EH (cell line): ENCODE measurements at regions not wholly inside any gene's neighbourhood (a gene's known extent, or its start where the extent isn't known, plus 50 kb on each side); places are given as distances from the start of the nearest gene placed in this dataset.
A peak's percentile ranks its signal among the peaks of the same experiment; 100 is the strongest.

Source experiments
- DNase-seq: peaks from one replicate; pipeline ENCODE4 v3.0.0-alpha.2; 2015; ENCODE audit warnings: low read depth

DNA sequence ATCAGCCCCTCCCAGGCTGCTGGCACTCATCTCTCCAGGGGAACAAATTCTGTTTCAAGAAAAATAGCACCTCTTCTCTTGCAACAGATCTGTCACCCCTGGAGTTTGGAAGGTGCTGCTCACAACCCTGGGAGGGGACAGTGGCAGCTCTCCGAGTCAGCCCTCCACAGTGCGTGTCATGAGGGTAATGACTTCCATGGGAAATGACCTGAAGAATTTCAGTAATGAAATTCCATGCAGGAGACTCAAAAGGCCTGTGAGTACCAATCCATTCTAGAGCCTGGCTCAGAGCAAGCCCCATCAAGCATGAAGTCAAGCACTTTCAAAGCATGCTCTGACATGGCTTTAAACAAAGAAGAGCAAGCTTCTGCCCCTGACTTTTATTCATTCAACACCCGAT lies 276.3 kb upstream of the PARD3B start:
- DNase-seq: peak; percentile 13

DNA sequence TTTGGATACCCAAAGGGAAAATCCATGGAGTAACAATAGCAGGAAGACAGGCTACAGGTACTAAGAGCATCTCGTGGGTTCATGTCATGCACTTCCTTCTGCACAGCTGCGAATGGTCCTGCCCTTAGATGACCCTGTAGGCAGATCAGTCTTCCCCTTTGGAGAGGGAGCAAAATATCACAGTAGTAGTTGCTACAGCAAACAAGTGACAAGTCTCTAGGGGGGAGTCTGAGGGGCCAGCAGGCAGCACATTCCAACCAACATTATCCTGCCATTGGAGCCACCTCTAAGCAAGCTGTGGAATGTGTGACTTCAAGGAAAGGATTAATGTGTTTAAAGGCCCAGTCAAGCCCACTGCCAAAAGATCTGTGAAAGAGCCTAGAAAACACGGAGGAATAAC lies 273.2 kb upstream of the PARD3B start:
- DNase-seq: no peak

DNA sequence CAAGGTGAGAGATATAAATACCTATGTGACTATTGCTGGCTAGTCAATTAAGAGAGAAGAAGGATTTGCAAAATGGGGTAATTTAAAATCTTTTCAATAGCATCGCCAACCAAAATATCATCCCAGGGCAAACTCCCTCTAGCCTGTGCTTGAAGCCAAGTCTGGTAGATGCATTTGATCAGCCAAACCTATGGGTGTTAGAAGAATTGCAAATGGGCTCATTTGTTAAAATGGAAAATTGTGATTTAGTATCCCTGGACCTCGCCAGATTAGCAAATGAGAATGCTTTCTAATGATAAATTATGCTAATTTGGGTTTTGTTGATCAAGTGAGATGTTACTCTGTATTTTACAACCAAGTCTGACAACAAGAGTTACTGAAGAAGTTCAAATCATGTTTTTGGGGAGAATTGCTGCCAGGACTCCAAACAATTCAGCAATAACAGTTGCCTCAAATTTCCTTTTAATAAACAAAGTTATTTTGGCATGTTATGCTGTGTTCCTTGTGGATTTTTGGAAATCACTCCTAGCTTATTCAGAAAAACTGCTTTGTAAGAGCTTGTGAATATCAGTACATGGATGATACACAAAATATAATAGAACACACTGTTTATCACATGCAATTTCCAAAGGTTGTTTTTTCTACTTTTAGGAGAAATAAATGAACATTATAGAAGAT lies 272.5 kb upstream of the PARD3B start:
- no peak for DNase-seq

DNA sequence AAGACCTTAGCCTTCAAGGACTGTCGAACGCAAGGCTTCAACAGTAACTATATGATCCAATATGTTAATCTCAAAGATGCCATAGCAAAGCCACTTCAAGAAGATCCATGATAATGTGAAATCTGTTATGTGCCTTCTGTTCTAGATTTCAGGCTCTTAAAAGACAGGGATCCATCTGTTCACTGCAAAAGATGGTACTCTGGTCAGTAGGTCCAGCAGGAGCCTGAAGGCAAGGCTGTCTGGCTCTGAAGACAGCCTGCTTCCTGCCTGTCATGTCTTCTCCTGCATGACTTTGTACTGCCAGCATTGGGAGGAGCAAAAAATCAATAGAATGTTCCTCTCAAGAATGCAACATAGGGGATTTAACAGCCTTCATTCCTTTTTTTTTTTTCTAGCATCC lies 270.8 kb upstream of the PARD3B start:
- no peak for DNase-seq

DNA sequence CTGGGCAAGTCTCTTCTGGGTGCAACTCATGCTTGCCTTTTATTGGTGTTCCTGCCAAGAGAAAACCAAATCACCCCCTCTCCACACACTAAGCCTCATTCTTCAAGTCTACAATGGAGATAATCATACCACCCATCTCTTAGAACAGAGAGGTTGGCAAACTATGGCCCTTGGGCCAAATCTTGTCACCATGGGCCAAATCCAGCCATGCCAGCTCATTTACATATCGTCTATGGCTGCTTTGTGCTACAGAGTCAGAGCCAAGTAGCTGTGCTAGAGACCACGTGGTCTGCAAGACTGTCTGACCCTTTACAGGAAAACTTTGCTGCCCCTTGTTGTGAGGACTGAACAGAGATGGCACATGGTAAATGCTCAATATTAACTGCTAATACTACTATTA lies 270.3 kb upstream of the PARD3B start:
- DNase-seq: no peak

DNA sequence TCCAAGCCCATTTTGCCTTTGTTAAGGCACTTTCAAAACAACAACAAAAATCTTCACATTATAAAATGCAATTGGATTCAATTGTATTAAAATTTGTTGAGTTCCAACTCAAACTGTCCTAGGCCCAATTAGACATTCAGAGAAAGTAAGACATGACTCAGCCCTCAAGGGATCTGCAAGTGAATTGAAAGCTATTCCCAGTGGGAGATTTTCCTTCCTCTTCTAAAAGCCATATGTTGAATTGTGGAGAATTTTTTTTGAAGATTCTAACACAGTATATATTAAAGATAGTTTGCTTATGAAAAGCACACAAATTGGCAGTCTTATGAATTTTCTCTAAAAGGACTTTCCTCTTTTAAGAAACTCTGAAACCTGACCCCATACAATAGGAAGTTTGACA lies 268.0 kb upstream of the PARD3B start:
- no peak for DNase-seq

DNA sequence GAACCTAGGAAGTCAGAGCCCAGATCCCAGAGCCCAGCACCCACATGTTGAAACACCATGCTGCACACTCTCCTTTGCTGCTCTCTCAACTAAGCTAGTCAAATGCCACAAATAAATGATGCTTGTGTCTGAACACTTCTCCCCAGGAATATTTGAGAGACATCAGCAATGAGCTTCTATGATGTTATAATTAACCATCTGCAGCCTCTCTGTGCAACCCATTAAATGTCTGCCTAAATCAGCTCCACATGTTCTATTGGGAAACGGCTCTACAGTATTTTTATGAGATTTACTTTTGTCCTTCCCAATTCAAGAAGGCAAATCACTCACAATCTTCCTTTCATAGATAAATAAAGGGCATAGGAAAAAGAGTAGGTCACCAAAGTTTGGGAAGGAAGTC lies 266.8 kb upstream of the PARD3B start:
- DNase-seq: no peak

DNA sequence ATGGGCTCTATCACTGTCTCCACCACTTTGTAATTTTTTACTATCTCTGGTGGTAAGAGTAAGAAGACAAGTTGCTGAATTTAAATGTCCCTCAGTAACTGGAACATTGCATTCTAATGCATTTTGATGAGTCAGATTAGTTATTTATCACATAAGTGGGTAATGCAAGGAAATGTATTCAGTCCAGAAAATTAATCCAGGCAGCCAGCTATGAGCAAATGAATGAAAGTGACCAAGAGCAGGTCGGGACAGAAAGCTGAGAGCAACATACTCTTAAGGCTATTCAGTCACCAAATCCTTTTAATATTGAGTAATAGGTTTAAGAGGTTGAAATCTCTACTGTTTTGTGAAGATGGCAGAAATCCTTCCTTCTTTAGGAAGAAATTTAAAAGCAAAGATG lies 265.5 kb upstream of the PARD3B start:
- DNase-seq: no peak

DNA sequence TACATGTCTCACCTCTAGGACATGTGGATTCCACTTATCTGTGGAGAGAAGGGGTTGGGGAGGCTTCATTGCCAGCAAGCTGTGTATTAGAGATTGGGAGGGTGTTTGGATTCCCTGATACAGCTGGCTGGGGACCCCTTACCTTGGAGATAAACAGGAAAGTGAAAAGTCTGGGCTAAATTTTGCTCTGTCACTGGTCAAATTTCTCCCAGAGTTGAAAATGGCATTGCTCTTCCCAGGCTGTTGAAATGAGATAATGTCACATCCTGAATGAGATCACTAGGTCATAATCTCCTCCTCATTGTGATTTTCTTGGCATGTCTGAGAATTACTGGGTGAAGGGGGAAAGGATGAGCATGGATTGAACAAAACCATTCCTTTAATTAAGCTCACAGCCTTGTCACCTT lies 265.0 kb upstream of the PARD3B start:
- DNase-seq: peak; percentile 10

DNA sequence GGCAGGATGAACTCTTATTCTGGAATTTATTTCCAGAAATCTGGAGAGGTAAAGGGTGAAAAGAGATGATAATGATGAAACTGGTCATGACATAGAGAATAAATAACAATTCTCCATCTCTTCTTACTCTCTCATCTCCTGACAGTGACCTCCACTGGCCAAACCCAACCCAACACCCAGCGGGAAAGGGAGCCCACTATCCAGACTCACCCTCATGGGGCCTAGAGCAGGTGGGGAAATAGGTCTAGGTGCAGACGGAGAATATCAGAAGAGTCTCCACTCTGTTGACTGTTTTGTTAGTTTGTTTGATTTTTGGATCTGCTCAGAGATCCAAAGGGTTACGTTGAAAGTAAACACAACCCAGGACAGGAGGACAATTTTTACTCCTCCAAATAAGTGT lies 263.2 kb upstream of the PARD3B start:
- DNase-seq: no peak

DNA sequence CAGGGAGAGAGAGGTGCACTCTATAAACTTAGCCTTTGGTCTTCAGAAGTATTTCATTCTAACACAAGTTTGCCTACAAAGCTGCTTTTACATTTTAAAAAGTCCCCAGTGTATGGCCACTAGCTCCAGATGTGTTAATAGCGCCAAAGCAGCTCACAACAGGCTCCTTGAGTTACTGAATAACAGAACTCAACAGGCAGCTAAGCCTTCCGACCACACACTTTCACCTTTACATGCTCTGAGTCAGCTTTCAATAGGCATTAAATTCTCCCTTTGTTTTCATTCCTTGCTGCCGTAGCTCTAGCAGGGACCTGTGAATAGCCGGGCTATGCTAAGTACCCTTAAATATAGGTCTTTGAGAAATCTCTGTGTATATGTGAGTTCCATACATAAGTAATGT lies 262.8 kb upstream of the PARD3B start:
- no peak for DNase-seq

DNA sequence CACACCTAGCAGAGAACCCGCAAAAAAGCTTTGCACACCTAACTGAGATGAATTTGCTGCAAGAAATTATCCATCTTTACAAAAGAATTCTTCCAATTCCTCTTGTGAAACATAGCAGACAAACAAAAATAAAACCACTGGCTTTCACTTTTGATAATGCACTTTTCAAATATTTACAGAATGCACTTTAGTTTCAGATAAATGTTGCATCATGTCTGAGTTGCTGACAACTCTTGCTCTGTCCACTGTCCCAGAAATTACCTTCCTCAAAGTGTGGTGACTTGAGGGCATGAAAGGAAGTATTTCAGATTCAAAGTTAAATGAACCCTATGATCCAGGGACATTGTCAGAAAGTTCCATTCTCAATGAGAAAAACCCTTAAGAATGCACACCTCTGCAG lies 256.2 kb upstream of the PARD3B start:
- DNase-seq: no peak

DNA sequence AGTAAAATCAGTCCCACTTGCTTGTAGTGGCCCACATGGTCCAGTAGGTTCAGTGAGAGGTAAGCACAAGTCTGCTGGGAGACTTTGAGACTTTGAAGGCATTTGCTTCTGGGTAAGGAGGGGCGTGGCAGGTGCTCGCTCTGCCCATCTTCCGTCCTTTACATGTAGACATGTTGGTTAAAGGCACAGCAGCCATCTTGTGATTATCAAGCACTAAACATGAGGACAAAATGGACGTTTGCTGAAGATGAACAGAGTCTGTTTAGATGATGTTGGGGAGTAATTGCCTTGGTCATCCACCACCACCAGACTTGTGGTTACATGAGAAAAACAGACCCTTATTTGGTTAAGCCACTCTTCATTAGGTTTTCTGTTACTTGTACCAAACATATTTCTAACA lies 252.8 kb upstream of the PARD3B start:
- DNase-seq: no peak

DNA sequence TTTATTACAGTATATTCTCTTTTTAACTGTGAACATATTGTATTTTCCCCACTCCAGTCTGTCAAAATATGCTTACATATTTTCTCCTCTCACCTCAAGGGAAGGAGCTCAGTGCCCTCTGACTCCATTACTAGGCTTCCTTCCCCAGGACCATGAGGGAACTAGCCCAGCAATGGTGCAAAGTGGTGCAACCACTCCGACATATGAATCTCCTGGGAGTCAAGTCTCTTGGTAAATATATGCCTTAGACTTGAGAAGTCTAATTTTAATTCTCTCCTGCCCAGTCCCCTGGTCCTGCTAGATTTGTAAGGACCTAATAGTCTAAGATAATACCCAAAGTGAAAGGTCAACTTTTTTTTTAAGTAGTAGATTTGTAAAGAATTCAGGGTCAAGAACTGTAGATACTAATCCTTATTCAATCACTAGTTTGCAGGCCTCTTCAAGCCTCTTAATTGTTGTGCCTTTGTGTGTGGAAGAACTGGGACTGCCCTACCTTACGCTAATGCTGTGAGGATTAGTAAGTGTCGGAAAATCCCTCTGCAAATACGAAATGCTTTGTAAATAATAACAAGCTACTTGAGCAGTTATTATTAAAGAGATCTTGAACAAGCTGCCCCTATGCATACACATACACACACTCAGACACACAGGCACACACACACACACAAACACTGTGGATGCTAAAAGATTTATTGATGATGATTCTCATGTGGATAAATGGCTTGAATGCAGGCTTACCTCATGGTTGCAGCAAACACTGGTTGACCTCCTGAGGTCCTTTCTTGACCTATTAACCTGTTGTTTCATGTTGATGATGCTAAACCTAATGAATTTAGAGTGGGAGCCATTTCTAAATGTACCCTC lies 251.2 kb upstream of the PARD3B start:
- no peak for DNase-seq

DNA sequence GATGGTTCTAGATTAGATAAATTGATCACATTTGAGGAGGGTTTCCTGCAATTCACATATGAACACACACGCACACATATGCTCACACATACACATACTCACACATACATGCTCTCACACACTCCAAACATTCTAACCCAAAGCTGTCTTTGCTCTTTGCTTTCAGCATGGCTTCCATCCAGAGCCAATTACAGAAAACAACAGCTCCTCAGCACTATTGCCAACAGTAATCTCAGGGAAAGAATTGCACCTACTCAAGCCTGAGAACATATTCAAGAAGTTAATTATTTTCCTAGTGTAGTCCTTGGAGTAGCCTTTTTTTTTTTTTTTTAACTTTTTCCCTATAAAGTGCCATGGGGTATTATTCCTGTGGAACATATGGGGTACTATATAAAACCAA lies 246.9 kb upstream of the PARD3B start:
- DNase-seq: no peak

DNA sequence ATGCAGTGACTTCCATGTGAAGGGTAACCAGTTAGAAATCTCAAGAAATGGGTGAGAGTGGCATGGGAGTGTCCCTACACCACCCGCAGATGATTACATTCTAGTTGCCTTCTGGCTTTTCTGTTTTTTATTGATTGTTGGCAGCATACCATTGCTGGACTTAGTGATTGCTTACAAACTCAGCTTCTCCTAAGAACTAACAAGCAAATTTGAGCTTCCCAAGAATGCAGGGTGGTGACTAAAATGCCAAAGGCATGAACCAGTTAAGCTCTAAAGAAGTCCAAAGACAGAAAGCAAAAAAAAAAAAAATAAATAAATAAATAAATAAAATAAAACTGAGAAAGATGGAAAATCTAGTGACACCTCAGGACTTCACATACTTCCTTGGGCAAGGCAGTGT lies 245.5 kb upstream of the PARD3B start:
- DNase-seq: peak; percentile 26

DNA sequence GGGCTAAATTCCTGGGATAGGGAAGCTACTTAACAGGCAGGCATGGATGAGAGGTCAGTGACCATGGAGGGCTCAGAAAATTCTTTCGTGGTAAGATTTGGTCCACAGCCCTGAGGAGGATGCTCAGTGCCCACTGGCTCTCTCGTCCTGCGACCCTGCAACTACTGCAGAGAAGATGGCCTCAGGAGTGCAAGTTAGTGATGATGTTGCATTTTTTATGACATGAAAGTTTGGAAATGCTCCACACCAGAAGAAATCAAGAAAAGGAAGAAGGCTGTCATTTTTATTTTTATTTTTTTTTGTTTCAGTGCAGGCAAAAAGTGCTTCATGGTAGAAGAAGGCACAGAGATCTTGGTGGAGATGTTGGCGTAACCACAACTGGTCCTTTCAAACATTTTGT lies 238.6 kb upstream of the PARD3B start:
- no peak for DNase-seq

DNA sequence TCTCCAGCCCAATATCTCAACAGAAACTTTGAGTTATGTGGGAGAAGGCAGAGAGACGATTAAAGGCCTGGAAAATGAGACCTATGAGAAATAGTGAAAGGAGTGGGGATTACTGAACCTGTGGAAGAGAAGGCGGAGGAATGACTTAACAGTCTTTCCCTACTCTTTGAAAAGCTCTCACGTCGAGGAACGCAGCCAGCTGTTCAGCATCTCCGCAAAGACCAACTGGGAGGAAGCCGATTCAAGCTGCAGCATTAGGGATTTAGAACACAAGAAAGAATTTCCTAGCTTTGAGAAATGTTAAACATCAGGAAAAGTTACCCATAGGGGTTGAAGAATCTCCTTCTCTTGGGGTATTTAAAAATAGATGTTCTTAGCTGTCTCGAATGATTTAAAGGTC lies 233.2 kb upstream of the PARD3B start:
- no peak for DNase-seq

DNA sequence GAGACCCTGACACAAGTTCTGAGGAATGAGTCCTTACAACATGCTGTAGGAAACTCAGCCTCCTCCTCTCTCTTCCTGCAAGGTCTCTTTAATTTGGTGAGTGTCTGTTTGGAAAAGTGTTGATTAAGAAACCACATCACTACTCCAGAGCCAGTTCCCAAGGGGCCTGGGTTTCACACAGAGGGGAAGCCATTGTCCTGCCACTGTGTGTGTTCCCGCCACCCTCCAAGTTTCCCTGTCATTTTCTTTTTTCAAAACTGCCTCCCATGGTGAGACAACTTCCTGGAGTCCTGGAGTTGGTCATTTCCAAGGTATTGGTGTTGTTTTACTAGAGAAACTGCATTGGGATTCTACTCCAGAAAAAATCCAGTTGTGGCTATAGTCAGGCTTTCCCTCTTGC lies 232.0 kb upstream of the PARD3B start:
- DNase-seq: no peak

DNA sequence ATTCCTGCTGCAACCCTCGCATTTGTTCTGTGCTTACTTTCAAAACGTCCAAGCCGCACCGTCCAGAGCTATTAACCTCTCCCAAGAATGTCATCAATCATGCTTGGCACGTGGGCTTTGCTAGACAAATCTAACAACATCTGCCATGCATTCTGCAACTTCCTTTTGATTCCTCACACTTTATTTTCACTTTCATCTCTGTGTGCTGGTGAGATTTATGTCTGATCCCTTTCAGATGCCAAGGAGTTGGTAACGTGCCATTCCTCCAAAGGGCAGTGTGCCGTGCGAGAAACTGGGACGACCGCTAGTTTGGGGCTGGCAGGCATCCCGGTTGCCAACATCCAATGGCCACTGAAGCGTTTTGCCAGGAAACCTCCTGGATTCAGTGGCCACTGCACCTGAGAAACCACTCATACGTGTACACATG lies 230.0 kb upstream of the PARD3B start:
- peak; percentile 46 for DNase-seq

DNA sequence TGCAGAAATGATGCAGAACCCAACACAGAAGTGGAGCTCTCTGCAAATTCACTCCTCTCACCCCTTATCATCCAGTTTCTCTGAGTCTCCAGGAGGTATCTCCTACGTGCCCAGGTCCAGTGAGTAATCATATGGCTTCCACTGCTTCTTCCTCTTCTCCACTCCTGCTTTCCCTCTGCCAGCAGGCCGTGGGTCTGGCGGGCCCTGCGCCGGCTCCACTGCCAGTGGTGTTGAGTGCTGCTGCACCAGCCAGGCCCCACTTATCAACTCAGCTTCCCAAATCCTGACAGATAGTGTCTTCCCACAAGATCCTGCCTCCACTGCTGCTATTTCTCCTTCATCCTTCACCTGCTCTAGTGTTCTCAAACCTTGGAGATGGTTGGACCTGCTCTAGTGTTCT lies 227.6 kb upstream of the PARD3B start:
- no peak for DNase-seq

DNA sequence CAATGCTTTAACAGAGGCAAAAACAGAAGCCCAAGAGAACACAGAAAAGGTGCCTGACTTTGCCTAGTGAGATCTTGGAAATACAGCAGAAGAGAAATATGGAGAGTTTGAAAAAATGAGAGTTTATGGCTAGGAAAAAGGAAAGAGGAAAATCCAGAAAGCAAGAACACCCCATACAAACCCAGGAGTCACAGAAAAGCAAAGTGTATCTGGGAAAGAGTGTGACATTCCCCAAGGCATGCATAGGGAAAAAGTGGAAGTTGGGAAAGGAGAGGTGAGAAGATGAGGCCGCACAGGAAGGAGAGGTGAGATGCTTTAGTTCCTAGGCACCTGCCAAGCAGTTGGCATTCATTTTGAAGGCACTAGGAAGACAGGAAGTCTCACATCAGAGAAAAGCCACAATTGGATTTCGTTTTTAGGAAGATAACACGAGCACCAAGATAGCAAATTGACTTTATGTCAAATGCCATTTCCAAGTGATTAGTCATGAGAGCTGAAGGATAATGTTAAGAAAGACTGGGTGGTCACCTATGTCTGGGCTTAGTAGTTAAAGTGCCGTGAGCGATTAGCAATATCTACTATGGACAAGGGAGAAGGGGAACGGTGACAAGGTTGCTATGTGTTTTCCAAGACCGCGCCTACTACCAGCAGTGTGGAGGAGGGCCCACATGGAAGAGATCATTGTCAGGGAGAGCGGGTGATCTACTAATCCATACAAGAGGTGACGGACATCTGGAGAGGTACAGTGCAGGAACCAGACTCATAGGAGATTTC lies 224.1 kb upstream of the PARD3B start:
- DNase-seq: peak; percentile 11
